ENCODE measurements at regions not wholly inside any gene's neighbourhood (a gene's known extent, or its start where the extent isn't known, plus 50 kb on each side); places are given as distances from the start of the nearest gene placed in this dataset.
"Not testable (repeated sequence)": the region's sequence is repeated elsewhere in the genome, so short reads cannot be mapped to it uniquely, and the experiment has no call there.

DNA sequence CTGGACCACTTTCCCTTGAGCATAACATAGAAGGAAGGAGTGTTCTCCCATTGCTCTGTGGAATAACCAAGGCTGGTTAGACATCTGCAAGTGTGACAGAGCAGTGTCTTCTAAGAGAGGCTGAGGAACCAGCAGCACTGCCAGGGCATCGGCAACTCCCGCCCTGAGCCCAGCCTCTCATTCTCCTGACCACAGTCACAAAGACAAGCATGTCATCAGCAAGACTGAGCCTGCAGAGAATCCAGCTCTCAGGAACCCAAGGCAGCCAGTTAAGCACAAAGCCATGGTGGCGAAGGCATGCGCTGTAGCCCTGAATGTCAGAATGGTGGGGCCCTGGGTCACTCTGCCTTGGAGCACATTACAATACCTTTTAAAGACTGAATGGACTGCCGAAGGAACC, 253.9 kb downstream of the AGTPBP1 start:
- DNase-seq (ENCODE audit: low spot score) = no peak

DNA sequence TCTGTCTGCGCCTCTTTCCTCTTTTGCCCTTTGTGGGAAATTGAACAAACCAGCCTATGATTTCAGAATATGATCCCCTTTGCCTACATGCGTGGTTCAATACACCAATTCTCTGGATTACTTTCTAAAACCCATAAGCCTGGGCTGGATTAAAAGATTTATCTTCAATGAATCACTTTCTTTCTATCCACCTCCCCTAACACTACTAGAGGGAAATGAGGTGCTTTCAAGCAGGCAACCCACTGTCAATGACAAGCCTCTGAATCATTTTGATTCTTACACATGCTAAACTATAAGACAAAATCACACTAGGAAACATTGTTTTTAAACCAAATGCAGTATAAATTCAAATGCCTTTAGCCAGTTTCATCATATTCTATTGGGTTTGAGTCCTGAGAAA, 257.5 kb downstream of the AGTPBP1 start:
- no peak for DNase-seq (ENCODE audit: low spot score)
- TF ChIP-seq, protein P1, sequence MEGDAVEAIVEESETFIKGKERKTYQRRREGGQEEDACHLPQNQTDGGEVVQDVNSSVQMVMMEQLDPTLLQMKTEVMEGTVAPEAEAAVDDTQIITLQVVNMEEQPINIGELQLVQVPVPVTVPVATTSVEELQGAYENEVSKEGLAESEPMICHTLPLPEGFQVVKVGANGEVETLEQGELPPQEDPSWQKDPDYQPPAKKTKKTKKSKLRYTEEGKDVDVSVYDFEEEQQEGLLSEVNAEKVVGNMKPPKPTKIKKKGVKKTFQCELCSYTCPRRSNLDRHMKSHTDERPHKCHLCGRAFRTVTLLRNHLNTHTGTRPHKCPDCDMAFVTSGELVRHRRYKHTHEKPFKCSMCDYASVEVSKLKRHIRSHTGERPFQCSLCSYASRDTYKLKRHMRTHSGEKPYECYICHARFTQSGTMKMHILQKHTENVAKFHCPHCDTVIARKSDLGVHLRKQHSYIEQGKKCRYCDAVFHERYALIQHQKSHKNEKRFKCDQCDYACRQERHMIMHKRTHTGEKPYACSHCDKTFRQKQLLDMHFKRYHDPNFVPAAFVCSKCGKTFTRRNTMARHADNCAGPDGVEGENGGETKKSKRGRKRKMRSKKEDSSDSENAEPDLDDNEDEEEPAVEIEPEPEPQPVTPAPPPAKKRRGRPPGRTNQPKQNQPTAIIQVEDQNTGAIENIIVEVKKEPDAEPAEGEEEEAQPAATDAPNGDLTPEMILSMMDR (IDR thresholded peaks at IDR 0.05; ENCODE audit: extremely low read depth, missing control alignments) = no peak

More for the DNA sequence above, 253.9 kb downstream of the AGTPBP1 start:
- TF ChIP-seq, protein P1 (IDR thresholded peaks at IDR 0.05; ENCODE audit: extremely low read depth, missing control alignments) = no peak

DNA sequence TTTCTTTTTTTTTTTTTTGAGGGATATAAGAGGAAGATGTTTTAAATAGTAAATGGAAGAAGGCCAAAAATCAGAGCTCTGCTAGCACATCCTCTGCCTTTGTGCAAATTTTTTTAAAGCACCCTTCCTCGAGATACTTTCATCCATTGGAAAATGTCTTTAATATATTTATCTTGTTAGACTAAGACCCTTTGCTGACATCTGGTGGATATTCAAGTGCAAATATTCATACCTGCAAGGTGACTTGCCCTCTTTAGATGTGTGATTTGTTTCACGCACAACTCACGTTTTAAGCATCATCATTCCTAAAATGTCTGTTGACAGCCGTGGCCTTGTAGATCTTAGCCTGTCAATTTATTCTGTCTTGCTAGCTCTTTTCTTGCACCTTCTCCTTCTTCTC, 258.5 kb downstream of the AGTPBP1 start:
- TF ChIP-seq, protein P1 (IDR thresholded peaks at IDR 0.05; ENCODE audit: extremely low read depth, missing control alignments) = no peak
- DNase-seq (ENCODE audit: low spot score) = no peak

DNA sequence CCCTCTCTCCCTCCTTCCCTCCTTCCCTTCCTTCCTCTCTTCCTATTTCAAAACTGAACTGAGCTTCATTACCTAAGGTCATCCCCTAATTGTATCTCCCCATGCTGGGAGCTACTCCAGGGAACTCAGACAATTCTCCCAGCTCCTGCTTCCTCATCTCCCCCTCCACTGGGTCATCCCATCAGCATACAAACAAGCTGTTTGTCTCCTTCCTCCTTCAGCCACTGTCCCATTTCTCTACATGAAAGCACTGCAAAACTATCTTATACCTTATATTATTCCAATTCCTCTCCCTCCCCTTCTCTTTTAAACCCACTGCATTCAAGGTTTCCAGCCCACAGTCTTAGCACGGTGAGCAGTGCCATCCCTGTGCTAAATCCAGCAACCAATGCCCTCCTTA, 262.4 kb downstream of the AGTPBP1 start:
- no peak for DNase-seq (ENCODE audit: low spot score)
- TF ChIP-seq, protein P1 (IDR thresholded peaks at IDR 0.05; ENCODE audit: extremely low read depth, missing control alignments) = no peak

DNA sequence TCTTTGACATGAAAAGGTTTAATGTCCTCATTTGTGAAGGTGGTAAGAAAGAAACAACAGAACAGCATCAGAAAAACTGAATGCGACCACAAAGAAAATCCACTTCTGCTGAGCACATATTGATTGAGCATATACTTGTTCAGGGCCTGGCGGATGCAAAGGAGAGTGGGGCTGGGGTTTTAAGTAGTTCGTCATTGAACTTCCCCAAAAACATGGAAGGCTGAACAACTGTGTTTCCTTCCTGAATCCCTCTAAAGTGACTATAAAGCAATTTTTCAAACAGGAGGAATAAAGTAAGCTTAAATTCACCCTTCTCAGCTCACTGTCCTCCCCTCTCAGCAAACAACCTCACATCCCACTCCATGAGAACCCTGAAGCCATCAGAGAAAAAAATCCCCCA, 262.9 kb downstream of the AGTPBP1 start:
- DNase-seq (ENCODE audit: low spot score) = no peak
- TF ChIP-seq, protein P1 (IDR thresholded peaks at IDR 0.05; ENCODE audit: extremely low read depth, missing control alignments) = no peak

DNA sequence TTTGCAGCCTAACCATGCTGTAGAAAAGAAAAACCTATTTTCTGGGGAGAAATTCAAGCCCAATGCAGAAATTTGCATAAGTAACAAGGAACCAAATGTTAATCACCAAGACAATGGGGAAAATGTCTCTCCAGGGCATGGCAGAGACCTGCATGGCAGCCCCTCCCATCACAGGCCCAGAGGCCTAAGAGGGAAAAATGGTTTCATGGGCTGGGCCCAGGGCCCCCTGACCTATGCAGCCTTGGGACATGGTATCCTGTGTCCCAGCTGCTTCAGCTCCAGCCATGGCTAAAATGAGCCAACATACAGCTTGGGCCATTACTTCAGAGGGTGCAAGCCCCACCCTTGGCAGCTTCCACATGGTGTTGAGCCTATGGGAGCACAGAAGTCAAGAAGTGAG, 266.9 kb downstream of the AGTPBP1 start:
- DNase-seq (ENCODE audit: low spot score) = not testable (repeated sequence)

DNA sequence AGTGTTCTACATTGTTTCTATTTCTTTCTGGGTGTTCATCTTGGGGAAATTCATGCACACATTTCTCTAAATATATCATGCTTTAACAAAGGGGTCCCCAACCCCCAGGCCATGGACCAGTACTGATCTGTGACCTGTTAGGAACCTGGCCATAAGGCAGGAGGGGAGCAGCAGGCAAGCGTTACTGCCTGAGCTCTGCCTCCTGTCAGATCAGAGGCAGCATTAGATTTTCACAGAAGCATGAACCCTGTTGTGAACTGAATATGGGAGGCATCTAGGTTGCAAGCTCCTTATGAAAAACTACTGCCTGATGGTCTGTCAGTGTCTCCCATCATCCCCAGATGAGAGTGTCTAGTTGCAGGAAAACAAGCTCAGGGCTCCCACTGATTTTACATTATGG, 270.0 kb downstream of the AGTPBP1 start:
- DNase-seq (ENCODE audit: low spot score) = no peak
- TF ChIP-seq, protein P1 (IDR thresholded peaks at IDR 0.05; ENCODE audit: extremely low read depth, missing control alignments) = no peak

DNA sequence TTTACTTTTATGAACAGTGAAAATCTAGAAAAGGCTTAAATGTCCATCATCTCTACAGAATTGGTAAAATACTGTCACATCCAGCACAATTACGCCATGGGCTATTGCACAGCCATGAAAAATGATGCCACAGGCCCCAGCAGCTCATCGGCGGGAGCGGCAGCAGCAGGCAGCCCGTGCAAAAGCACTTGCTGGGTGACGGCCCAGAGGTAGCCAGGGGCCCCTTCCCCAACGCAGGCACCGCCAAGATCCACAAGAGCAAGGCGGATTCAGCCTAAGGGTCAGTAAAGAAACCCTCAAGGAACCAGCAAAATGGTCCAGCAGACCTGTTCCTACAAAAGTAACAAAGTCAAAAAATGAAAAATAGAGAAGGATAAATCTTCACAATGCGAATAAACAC, 272.7 kb downstream of the AGTPBP1 start:
- TF ChIP-seq, protein P1 (IDR thresholded peaks at IDR 0.05; ENCODE audit: extremely low read depth, missing control alignments) = no peak
- DNase-seq (ENCODE audit: low spot score) = no peak
